ENCODE measurements at regions not wholly inside any gene's neighbourhood (a gene's known extent, or its start where the extent isn't known, plus 50 kb on each side); places are given as distances from the start of the nearest gene placed in this dataset.

- Histone ChIP-seq H3K14ac (ENCODE audit: insufficient read depth, low read length) (no peak overlapping the region), H3K79me1 (ENCODE audit: insufficient read depth, low read depth, low read length, poor library complexity, severe bottlenecking) (no peaks in the 10 kb centered on the region), H3K79me2 (ENCODE audit: insufficient read depth, low read length) (no peaks in the 10 kb centered on the region), H3K9ac (ENCODE audit: extremely low read depth, insufficient read length, low read length) (no peak overlapping the region), H4K91ac (ENCODE audit: insufficient read length, low read depth, low read length) (no peak overlapping the region), H3K56ac (ENCODE audit: insufficient read length, low read depth, low read length) (no peak overlapping the region), H2AFZ (ENCODE audit: low read length) (no peak overlapping the region), H4K5ac (ENCODE audit: insufficient read length, low read depth, low read length) (no peak overlapping the region), H3K23ac (ENCODE audit: insufficient read length, low read depth, low read length) (no peak overlapping the region), H3K4me2 (ENCODE audit: insufficient read depth, insufficient read length, low read length) (no peak overlapping the region), H3K9me3 (ENCODE audit: control insufficient read depth, low read depth, low read length) (no peaks in the 10 kb centered on the region), H3K4me1 (ENCODE audit: insufficient read depth, low read length) (no peaks in the 10 kb centered on the region), H3K27ac (ENCODE audit: insufficient read length, low read depth, low read length) (no peak overlapping the region), H3K27me3 (ENCODE audit: insufficient read depth, low read length) (no peaks in the 10 kb centered on the region), H3K18ac (ENCODE audit: insufficient read length, low read depth, low read length) (no peak overlapping the region), H2BK120ac (ENCODE audit: low read depth, low read length, poor library complexity, severe bottlenecking) (no peak overlapping the region), H4K20me1 (ENCODE audit: control insufficient read depth, insufficient read depth, insufficient read length) (no peaks in the 10 kb centered on the region), H2BK15ac (ENCODE audit: low read depth, low read length) (no peak overlapping the region), H2BK12ac (ENCODE audit: insufficient read length, low read depth, low read length) (no peak overlapping the region), H2BK20ac (ENCODE audit: low read depth, low read length, poor library complexity, severe bottlenecking) (no peak overlapping the region), H4K8ac (replicated peaks; ENCODE audit: insufficient read length, low read depth, low read length) (no peak overlapping the region), H3K23me2 (ENCODE audit: insufficient read length, low read depth, low read length, poor library complexity, severe bottlenecking) (no peaks in the 10 kb centered on the region), H2BK5ac (ENCODE audit: insufficient read length, low read length) (no peak overlapping the region), H3K4ac (ENCODE audit: low read depth, low read length) (no peak overlapping the region), H2AK5ac (ENCODE audit: insufficient read length, low read length) (no peak overlapping the region), H3T11ph (ENCODE audit: low read length) (no peak overlapping the region)
- no peak for TF ChIP-seq CTCF (conservative IDR thresholded peaks at IDR 0.05)
- Mint-ChIP-seq H3K9me3 (no peaks in the 10 kb centered on the region), H3K4me1 (peaks cover 0 to 5% of the 10 kb centered on the region in 2 experiments; a peak in 1 of 4 replicates), H3K27ac (no peak overlapping the region), H3K36me3 (ENCODE audit: insufficient read depth in 1 of 3, low read depth in 3 of 3) (no peaks in the 10 kb centered on the region), H3K4me3 (no peak overlapping the region), H3K27me3 (ENCODE audit: low read depth) (no peaks in the 10 kb centered on the region)
- no peak for DNase-seq
- WGBS (ENCODE audit: extremely low coverage, insufficient read length, low lambda C conversion rate), result no CpG with 5 or more reads among the region's 3 CpGs
These were observed 577.3 kb downstream of the EPHA4 start for GRCh38 chr2:220994846-220995245.
